Hepatocyte (in vitro differentiated cells): ENCODE measurements at regions not wholly inside any gene's neighbourhood (a gene's known extent, or its start where the extent isn't known, plus 50 kb on each side); places are given as distances from the start of the nearest gene placed in this dataset.

Source experiments
- CTCF ChIP-seq: fragments of 200-600 bp; sonication (generic); IDR thresholded peaks from 2 replicates; pipeline ENCODE4 v1.5.1; 2016; ENCODE audit warnings: antibody characterized with exemption, mild to moderate bottlenecking; ENCODE audit not compliant: poor library complexity
- EZH2 ChIP-seq: fragments of 200-600 bp; sonication (generic); IDR thresholded peaks from 2 replicates; pipeline ENCODE4 v1.6.1; 2016; ENCODE audit warnings: antibody characterized with exemption, mild to moderate bottlenecking, borderline replicate concordance

GRCh38 chr5:124948754-124949275 is 202.4 kb upstream of the ZNF608 start:
- no peak for TF ChIP-seq CTCF
- TF ChIP-seq EZH2, result no peak
